D721Med (cell line): ENCODE measurements at regions not wholly inside any gene's neighbourhood (a gene's known extent, or its start where the extent isn't known, plus 50 kb on each side); places are given as distances from the start of the nearest gene placed in this dataset.

Experiments
- DNase-seq: peaks from one replicate; pipeline ENCODE4 v3.0.0; 2011; ENCODE audit warnings: low spot score; ENCODE audit not compliant: insufficient read length
- FAIRE-seq: peaks from 2 replicates; lab custom pipeline; 2011; peaks lifted over from hg19 to GRCh38; lab: Jason Lieb, UNC
- TF ChIP-seq, protein P1 (sequence below): IDR thresholded peaks from 2 replicates; pipeline ENCODE4 v1.5.1; 2012; ENCODE audit warnings: mild to moderate bottlenecking, control low read depth; ENCODE audit not compliant: insufficient read depth; ENCODE audit errors: missing control alignments

DNA sequence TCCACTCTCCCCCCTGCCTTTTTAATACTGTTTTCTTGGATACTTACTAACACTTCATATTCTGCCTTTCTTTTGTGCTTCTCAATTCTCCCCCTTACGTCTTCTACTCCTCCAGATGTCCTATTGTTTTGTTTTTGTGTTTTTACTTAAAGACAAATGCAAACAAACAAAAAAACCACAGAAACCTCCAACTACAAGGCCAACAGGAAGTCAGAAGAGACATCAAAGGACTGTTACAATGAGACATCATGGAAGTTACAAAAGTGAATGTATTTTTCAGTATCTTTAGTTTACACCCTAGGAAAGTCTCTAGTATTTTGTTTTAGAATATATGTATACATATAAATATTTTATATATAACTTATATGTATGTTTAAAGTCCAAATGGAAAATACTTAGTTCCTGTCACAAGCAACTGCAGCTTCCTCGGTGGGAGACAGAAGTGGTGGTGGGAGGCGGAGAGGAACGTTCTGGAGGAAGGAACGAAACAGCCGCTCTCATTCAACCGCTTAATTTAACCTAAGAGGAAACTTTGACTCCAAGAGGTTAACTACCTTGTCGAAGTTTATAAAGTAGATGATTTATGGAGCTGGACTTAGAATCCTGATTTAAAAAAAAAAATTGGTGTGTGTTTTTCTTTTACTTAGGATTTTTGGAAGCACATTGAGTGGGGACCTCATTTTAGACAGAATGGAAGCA, 168.9 kb upstream of the PDE10A start:
- TF ChIP-seq, protein P1, sequence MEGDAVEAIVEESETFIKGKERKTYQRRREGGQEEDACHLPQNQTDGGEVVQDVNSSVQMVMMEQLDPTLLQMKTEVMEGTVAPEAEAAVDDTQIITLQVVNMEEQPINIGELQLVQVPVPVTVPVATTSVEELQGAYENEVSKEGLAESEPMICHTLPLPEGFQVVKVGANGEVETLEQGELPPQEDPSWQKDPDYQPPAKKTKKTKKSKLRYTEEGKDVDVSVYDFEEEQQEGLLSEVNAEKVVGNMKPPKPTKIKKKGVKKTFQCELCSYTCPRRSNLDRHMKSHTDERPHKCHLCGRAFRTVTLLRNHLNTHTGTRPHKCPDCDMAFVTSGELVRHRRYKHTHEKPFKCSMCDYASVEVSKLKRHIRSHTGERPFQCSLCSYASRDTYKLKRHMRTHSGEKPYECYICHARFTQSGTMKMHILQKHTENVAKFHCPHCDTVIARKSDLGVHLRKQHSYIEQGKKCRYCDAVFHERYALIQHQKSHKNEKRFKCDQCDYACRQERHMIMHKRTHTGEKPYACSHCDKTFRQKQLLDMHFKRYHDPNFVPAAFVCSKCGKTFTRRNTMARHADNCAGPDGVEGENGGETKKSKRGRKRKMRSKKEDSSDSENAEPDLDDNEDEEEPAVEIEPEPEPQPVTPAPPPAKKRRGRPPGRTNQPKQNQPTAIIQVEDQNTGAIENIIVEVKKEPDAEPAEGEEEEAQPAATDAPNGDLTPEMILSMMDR: no peak
- DNase-seq (no peak), FAIRE-seq (no peak)

DNA sequence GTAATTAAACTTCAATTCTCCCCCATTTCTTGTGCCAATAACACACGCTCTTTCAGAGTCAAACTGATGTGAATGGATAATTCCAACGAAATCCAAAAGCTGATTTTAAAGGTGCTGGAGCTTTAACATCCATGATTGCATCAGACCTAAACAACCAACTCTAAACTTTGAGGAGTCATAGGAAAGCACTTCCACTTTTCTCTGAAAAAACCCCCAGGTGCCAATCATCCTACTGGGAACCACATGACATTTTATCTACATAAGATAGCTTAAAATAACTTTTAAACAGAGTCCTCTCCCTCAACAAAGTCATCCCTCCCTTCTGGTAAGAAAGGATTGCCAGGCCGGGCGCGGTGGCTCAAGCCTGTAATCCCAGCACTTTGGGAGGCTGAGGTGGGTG, 167.7 kb upstream of the PDE10A start:
- FAIRE-seq (no peak), DNase-seq (no peak)
- TF ChIP-seq, protein P1: no peak

DNA sequence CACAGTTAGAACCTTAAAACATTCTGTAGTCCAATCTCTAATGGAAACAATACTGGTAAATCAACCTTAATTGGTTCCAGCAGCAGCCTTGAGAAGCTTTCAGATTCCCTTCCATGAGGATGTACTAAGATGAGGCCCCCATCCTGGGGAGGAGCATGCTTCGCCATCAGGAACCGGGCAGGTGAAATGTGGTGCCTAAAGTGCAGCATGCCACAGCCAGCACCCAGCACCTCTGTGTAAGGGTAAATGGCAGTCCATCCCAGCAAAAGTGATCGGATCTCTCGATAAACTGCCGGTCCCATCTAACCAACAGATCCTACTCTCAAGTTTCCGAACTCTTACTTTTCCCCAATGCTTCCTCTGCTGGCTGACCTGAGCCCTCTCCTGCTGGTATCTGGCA, 166.3 kb upstream of the PDE10A start:
- DNase-seq: no peak
- FAIRE-seq: no peak
- TF ChIP-seq, protein P1: no peak

DNA sequence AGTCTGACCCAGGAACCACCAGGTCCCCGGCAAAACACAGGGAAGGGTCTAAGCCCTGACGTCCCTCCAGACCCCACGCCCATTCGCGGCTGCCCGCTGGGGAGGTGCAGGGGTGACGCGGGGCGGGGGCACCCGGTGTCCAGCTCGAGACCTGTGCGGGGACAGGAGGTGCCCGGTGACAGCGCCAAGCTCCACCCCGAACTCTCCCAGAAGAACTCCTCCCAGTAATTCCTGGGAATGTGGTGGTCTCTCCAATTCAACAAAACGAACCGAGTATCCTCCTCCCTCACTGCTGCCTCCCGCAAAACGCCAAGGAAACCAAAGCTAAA, 164.1 kb upstream of the PDE10A start:
- FAIRE-seq (no peak), DNase-seq (no peak)
- TF ChIP-seq, protein P1: no peak

DNA sequence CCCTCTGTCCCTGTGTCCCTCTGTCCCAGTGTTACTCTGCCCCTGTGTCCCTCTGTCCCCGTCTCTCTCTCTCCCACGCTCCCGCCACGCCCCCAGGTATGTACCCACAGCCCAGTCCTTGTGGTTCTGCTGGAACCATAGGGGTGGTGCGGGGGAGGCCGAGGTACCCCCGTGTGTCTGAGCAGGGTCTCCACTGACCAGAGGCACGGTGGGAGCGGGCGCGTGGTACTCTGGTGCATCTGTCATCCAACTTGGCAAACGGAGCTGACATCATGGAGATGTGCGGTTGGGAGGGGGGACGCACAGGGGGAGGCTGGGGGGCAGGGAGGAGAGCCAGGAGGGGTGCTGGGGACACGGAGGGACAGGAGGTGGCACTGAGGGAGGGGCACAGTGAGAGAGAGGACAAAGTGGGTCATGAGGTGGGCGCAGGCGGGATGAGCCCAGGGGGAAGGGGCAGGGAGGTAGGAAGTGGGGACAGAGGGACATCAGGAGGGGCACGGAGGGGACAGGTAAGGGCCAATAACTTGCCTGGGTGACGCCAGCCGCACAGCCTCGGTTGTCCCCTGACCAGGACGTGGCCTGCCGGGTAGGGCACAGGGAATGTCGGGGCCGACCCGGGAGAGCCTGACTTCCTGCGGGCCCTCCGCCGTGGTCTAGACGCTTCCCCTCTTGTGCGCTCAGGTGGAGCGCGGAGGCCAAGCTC, 163.6 kb upstream of the PDE10A start:
- no peak for FAIRE-seq
- DNase-seq: no peak
- TF ChIP-seq, protein P1: no peak

DNA sequence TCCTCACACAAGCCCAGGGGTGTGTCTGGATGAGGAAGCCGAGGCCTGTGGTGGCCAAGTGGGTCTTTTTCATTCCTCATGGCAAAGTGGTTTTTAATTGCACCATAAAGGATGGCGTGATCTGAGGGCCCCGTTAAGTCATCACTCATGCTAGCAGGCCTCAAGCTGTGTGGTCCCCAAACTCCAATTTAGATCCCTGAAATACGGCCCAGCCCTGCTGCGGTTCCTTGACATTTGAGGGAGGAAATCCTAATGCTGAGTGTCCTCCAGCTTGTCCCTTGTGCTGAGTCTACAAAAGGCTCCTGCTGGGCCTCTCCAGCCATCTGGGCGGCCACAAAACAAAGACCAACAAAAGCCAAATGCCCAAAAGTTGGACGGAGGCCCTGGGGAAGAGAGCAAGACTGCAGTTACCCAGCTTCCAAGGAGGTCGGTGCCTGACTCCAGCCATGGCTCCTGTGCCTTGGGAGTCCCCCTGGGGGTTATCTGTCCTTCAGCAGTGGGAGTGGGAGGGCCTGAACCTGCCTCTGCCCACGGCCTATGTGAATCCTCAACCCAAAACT, 162.3 kb upstream of the PDE10A start:
- DNase-seq (no peak), FAIRE-seq (no peak)
- TF ChIP-seq, protein P1: no peak
